ENCODE measurements at regions not wholly inside any gene's neighbourhood (a gene's known extent, or its start where the extent isn't known, plus 50 kb on each side); places are given as distances from the start of the nearest gene placed in this dataset.

DNA sequence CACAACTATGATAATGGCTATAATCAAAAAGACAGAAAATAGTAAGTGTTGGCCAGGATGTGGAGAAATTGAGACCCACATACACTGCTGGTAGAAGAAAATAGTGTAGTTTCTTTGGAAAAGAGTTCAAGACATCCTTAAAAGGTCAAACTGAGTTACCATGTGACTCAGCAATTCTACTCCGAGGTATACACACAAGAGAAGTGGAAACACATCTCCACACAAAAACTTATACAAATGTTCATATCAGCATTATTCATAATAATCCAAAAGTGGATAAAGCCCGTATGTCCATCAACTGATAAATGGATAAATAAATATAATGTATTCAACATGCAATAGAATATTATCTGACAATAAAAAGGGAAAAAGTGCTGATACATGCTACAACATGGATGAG is 532.2 kb downstream of the NR2F1-AS1 start:
- no peak for DNase-seq

DNA sequence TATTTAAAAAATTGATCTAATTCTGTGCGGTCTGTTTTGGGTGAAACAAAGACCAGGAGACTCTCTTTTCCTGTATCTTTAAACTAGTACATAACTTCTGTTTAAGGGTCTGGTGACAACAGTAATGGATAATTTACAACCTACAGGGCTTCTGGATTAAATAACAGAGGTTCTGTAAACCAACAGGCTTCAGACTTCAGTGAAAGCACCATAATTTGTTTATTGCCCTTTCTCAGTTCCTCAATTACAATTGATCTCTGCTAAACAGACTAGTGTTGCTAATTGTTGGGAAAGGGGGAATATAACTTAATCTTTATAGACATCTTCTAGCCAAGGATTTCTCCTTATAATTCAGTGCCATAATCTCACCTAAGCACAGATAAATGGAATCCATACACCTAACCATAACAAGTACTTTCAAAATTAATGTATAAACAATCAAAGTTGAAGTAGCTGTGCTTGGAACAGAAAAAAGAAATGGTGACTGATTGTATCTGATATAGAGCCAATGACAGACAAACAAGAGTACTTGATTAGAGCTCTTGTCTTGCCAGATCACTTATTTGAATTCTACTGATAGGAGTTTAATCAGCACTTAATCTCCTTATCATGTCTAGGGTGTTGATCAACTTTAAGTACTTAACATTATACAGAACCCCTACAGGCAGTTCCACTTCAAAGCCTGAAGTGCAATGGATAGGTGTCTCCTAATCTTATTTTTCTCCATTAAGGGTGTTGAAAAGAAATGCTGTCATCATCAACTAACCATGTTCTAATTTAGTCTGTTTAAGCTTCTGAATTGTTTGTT is 536.0 kb downstream of the NR2F1-AS1 start:
- DNase-seq = no peak

DNA sequence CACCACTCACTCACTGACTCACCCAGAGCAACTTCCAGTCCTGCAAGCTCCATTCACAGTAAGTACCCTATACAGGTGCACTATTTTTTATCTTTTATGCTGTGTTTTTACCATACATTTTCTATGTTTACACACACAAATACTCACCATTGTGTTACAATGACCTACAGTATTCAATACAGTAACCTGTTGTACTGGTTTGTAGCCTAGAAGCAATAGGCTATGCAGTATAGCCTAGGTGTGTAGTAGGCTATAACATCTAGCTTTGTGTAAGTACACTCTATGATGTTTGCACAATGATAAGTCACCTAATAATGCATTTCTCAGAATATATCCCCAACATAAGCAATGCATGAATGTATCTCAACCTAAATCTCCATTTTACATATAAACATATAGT is 541.1 kb downstream of the NR2F1-AS1 start:
- DNase-seq = no peak

DNA sequence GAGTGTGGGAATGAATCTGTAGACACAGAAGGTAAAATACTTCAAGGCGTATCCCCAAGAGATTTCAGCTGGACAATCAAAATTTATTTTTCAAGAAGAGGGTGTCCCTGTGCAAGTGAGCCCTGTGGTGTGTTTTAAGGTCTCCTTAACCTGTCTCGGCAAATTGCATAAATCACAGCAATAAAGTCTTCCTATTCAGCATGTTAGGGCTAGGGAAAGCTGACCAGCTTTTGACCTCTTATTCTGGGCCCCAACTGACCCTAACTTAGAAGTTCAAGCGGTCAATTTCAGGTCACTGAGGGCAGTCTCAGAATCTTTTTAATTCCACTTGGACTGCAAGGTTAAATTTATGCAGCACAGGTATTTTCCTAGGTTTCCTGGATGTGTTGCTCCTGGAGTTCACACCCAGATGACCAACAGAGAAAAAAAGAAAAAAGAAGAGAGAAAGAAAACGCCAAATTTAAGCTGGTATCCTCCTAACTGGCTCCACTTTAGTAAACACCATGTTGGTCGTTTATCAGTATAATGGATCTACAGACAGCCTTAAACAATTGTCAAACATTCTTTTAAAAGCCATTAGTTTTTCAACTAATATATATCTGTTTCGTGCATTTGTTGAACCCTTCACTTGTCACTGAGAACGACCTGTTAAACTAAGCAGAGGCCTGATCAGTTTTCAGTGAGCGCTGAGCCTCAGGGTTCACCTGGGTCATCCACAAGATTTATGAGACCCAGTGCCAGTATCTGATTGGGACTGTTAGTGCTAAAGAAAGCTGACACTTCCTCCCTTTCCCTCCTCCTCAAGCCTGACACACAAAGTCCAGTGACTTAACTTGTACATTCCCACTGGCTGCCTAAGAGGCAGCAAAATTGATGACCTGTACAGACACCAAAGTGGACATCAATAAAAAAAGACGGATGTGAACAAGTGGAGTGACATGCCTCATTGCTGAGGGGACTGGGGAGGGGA is 546.1 kb downstream of the NR2F1-AS1 start:
- no peak for DNase-seq

DNA sequence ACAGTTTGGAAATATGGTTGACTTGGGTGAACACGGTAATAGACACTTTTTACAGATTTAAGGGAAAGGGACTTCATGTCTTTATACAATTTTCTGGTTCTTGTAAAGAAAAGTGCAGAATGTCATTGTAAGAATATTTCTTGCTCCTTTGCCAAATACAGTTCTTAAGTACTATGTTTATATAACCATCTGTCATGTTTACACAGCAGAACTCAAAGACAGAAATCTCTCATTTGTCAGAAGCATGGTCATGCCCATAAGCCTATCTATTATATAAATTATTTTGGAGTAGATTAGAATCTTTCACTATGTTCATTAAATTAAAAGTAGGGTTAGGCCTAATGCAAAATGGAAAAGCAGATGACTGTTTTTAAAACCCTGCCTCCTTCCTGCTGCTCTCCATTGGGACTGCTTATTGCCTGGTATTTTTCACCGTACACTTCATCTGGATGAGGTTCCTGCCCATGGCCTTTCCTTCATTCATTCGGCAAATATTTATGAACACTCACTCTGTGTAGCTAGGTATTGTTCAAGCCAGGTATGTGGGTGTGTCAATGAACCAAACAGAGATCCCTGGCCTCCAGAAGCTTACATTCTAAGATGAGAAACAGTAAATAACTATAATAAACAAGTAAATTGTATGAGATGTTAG is 558.1 kb downstream of the NR2F1-AS1 start:
- no peak for DNase-seq

GRCh38 chr5:93022211-93022610 is 558.8 kb downstream of the NR2F1-AS1 start:
- DNase-seq = no peak

- DNase-seq = no peak
Observed at GRCh38 chr5:93019896-93020295, 561.1 kb downstream of the NR2F1-AS1 start.

DNA sequence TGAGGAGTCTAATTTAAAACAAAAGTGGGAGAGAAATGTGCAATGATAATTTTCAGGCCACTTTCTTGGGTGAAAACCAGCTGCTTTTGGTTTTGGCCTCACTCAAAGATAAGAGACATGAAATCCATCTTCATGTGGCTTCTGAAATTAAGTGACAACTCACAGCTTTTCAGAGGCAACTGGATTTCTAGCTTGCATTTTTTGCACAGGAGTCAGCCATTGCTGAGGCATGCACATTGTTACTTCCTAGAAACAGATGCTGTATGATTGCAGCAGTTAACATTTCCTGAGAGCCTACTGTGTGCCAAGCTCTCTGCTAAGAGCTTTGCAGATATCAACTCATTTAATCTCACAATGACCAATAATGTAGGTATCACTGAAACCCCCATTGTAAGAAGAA is 562.6 kb downstream of the NR2F1-AS1 start:
- no peak for DNase-seq

DNA sequence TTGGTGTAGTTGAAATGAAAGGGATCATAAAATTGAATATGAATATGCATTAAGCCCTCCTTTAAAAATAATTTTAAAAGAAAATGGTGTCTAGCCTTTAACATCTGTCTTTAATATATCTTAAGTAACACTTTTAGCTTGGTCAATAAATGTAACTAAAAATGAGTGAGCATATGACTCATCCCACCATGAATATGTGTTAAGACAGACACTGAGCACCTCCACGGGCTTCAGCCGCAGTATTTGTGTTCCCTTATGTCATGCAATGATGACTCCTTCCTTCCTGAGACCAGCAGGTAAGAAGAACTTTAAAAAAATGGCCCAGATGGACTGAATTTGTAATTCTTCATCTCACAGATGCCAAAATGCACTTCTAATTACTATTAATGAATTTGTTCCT is 563.2 kb downstream of the NR2F1-AS1 start:
- DNase-seq = no peak

DNA sequence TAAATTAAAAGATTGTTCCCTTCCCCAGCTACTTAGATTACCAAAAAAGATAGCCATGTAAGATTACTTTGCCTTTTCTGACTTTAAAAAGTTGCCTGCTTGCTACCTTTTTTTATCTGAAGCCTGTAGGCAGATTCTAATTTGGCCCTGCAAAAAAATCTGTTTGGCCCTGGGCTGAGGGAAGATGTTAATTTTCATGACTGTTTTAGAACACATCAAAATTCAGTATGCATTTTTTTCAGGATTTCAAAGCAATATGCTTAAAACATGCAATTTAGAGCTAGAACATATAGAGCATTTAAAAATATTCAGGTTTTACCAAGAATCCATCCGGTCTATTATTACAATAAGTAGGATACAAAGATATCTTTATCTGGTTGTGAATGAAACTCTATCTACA is 563.6 kb downstream of the NR2F1-AS1 start:
- DNase-seq = no peak

- DNase-seq = no peak
Observed at GRCh38 chr5:93010616-93011015, 570.4 kb downstream of the NR2F1-AS1 start.

DNA sequence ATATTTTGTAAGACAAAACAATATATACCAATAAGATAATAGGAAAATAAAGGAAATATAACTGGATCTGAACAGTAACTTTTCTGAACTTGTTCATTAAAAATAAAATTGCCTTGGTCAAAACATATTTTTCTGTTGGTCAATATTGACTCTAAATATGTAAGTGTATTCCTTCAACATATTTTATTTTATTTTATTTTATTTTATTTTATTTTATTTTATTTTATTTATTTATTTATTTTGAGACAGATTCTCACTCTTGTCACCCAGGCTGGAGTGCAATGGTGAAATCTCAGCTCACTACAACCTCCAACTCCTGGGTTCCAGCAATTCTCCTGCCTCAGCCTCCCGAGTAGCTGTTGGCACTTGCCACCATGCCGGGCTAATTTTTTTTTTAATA is 571.0 kb downstream of the NR2F1-AS1 start:
- DNase-seq = no peak

DNA sequence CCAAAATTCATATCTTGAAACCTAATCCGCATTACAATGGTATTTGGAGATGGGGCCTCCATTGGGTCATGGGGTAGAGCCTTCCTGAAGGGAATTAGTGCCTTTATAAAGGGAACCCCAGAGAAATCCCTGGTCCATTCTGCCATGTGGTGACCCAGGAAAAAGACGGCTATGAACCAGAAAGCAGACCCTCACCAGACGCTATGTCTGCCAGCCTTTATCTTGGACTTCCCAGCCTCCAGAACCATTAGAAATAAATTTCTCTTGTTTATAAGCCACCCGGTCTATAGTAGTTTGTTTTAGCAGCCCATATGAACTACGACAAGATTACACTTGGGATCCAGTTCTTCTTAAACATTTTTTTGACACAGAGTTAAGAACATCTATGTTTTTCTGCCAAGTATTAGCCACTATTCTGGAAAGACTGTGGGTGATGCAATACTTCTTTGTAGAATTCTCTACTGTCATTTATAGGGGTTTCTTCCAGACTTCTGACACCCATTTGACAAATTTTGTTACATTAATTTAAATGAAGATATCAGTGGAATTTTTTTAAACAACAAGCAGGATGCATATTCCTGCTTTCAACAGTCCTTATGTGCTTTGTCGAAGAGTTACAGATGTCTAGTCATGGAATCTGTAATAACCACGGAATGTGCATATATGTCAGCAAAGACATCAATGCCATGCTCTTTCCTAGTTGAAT is 572.4 kb downstream of the NR2F1-AS1 start:
- DNase-seq = no peak

DNA sequence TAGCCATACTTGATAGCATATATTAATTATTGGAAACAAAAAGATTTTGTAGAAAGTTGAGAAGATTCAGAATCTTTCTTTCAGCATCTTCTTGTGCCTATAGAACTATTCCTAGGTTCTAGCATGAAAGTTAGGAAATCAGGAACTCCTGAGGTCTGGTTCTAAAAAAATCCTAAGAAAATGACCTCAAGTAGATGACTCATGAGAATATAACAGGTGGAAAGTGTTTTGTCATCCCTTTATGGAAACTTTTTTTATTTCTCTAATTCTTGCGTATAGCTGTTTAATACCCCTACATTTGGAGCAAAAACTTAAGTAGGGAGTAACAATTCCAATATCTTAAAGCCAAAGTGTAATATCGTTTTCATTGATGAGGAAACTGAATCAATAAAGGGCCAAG is 574.1 kb downstream of the NR2F1-AS1 start:
- no peak for DNase-seq

DNA sequence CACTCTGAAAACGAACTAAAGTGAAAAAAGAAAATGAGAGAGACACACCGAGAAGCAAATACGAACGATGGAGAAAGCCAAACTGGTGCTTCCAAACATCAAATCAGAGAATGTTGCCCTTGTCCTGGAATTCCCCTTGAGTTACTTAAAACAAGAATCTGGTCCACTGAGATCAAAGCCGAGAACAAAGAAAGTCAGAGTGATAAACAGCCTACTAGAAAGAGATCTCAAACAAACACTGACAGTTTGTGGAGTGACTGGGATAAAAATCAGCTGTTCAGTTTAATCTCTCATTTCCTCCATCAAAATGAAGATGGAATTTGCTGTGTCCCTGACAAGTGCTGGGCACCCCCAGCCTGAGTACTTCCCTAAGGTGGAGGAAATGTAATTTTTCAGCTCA is 582.6 kb downstream of the NR2F1-AS1 start:
- DNase-seq = no peak

DNA sequence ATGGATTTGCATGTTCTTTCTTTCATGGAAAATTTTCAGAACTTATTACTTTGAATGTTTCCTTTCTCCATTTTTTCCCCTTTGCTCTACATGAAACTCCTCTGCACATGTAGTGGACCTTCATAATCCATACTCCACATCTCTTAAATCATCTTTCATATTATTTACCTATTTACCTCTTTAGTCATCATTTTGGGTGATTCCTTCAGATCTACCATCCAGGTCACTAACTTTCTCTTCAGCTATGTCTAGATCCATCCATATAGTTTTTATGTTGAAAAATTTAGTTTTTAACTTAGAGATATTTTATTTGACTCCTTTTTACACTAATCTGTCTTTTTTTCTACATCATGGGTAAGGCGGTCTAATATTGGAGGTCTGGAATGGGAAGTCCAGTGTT is 586.6 kb downstream of the NR2F1-AS1 start:
- DNase-seq = no peak

- DNase-seq = no peak
Observed at GRCh38 chr5:92992073-92992472, 588.9 kb downstream of the NR2F1-AS1 start.

- no peak for DNase-seq
Observed at GRCh38 chr5:92991581-92992067, 589.4 kb downstream of the NR2F1-AS1 start.

DNA sequence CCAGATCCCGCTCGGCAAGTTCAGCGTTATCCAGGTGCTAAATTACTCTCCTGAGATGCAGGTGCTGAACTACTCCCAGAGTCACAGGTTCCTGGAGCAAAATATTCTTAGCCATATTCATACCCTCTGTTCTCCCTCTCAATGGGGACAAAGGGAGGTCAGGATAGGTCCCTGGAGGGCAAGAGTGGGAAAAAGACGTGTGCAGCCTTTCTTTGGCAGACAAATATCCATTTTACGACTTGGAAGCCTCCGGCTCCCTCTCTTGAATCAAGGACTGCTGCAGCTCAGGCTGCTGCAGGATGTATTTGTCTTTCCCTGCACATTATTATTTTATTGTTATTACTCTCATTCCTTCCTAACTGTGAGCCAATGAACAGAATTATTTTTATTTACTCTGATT is 590.2 kb downstream of the NR2F1-AS1 start:
- no peak for DNase-seq

GRCh38 chr5:92981001-92981400 is 600.0 kb downstream of the NR2F1-AS1 start:
- no peak for DNase-seq

- no peak for DNase-seq
Observed at GRCh38 chr5:92980491-92980890, 600.5 kb downstream of the NR2F1-AS1 start.

GRCh38 chr5:92979716-92980115 is 601.3 kb downstream of the NR2F1-AS1 start:
- no peak for DNase-seq
